ENCODE measurements at regions not wholly inside any gene's neighbourhood (a gene's known extent, or its start where the extent isn't known, plus 50 kb on each side); places are given as distances from the start of the nearest gene placed in this dataset.
A peak's percentile ranks its signal among the peaks of the same experiment; 100 is the strongest.

DNA sequence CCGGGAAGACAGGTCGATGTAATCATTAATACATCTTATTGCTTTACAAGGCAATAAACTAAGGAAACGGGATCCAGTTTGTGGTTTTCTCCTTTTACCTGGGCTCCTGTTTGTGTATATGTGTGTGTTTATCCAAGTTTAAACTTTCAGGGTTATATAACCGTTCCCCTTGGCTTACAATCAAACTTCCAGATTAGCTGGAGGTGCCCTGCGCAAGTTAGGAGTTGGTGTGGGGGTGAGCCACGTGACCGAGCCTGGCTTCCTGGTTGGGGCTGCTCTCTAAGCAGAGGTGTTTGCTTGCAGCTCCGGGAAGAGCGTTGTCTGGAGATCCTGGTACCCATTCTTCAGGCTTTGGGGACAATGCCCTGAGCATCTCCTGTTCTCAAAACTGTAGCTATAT is 129.2 kb downstream of the FHDC1 start:
- H3K4me3 ChIP-seq (ENCODE audit: low read length) = no peak overlapping the region
- no peak for TF ChIP-seq CTCF (conservative IDR thresholded peaks at IDR 0.05; ENCODE audit: low read length)
- DNase-seq (ENCODE audit: low read depth) = no peak

DNA sequence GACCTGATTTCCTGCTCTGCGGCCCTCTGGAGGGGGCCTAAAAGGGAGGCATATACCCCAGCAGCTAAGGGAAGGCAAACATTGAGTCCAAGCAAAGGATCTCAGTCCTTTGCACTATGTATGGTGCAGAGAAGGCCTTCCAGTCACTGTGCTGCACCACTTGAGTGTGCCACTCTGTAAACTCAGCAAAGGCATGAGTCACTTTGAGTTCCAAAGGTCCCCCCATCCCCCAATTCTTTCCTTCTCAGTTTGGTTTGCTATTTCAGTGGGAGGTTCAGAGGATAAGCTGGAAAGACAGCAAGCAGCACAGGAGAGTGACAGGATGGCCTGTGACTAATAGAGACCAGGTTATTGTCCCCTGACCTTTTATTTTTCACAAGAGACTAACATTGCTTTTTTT is 131.3 kb downstream of the FHDC1 start:
- no peak for DNase-seq (ENCODE audit: low read depth)
- no peak for TF ChIP-seq CTCF (conservative IDR thresholded peaks at IDR 0.05; ENCODE audit: low read length)
- H3K4me3 ChIP-seq (ENCODE audit: low read length) = no peak overlapping the region

DNA sequence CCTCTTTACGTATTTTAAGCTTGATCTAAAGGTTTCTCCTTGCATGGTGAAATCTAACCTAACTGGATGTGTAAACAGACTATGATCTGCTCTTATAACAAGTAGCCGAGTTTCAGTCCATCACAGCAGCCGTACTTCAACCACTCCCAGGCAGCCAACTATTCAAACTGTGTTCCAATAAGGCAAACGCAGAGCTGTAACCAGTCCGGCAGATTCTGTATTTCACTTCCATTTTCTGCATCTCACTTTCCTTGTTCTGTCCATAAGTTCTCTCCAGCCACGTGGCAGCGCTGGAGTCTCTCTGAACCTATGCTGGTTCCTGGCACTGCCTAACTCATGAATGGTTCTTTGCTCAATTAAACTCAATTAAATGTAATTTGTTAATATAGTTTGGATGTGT is 132.6 kb downstream of the FHDC1 start:
- no peak for DNase-seq (ENCODE audit: low read depth)
- H3K4me3 ChIP-seq (ENCODE audit: low read length) = no peak overlapping the region
- no peak for TF ChIP-seq CTCF (conservative IDR thresholded peaks at IDR 0.05; ENCODE audit: low read length)

DNA sequence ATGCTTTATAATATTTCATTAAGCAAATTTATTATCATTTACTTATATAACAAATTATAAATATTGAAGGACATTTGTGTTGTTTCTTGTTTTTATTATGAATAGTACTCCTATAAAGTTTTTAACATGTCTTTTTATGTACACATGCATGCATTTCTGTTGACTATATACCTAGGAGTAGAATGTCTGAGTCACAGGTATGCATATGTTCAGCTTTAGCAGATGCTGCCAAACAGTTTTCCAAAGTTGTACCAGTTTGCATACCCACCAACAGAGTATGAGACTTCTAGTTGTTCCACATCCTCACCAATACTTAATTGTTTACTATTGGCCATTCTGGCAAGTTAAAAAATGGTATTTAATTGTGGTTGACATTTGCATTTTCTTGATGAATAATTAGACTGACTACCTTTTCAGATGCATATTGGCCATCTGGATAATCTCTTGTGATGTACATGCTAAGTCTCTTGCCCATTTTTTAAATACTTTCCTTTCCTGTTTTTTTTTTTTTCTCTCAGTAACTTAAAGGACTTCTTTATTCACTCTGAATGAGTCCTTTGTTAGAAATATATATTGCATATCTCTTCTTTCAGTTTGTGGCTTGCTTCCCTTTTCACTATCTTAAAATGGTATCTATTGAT is 132.2 kb upstream of the TRIM2 start:
- H3K4me3 ChIP-seq (ENCODE audit: low read length) = no peak overlapping the region
- no peak for DNase-seq (ENCODE audit: low read depth)
- no peak for TF ChIP-seq CTCF (conservative IDR thresholded peaks at IDR 0.05; ENCODE audit: low read length)

DNA sequence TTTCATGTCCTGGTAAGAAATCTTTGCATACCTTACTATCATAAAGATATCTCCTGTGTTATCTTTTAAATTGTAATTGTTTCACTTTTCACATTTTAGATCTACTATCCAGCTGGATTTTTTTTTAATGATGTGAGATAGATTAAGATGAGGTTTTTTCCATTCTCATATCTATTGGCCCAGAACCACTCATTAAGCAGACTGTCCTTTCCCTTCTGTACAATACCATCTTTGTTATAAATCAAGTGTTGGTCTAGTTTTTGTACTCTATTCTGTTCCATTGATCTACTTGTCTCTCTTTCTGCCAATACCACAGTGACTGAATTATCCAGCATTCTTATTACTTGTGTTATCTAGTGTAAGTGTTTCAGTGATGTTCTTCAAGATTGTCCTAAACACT is 131.6 kb upstream of the TRIM2 start:
- TF ChIP-seq CTCF (conservative IDR thresholded peaks at IDR 0.05; ENCODE audit: low read length) = no peak
- no peak overlapping the region for H3K4me3 ChIP-seq (ENCODE audit: low read length)
- no peak for DNase-seq (ENCODE audit: low read depth)

- H3K4me3 ChIP-seq (ENCODE audit: low read length) = no peak overlapping the region
- TF ChIP-seq CTCF (conservative IDR thresholded peaks at IDR 0.05; ENCODE audit: low read length) = no peak
- no peak for DNase-seq (ENCODE audit: low read depth)
These were observed 129.8 kb upstream of the TRIM2 start for GRCh38 chr4:153074486-153074885.

GRCh38 chr4:153074936-153075630 is 129.2 kb upstream of the TRIM2 start:
- H3K4me3 ChIP-seq (ENCODE audit: low read length) = no peak overlapping the region
- peak; percentile 24 for DNase-seq (ENCODE audit: low read depth)
- TF ChIP-seq CTCF (conservative IDR thresholded peaks at IDR 0.05; ENCODE audit: low read length) = no peak

Measured in AG10803 (cell line).